B cell (primary cell): ENCODE measurements at regions not wholly inside any gene's neighbourhood (a gene's known extent, or its start where the extent isn't known, plus 50 kb on each side); places are given as distances from the start of the nearest gene placed in this dataset.

Experiments
- ATAC-seq: fragments of 200-7000 bp; cut with Tn5 transposase; one replicate; pipeline ENCODE4 v1.10.0; 2021; ENCODE audit warnings: low read depth, mild to moderate bottlenecking, moderate number of reproducible peaks, moderate library complexity
- CTCF ChIA-PET: fragments of 350-600 bp; sonication (Branson Sonifier 250); formaldehyde crosslinking; loops from one replicate; lab custom pipeline; 2021; ENCODE audit warnings: antibody characterized with exemption, inconsistent platforms; lab: Charles Lee
- POLR2A ChIA-PET: fragments of 350-600 bp; sonication (Branson Sonifier 250); formaldehyde crosslinking; loops from one replicate; lab custom pipeline; 2021; ENCODE audit warnings: antibody characterized with exemption; lab: Charles Lee
- DNase-seq: peaks from one replicate; pipeline ENCODE4 v3.0.0; 2013
- H2AFZ ChIP-seq: 2 replicates; pipeline ENCODE4 v1.6.1; 2012; ENCODE audit warnings: mild to moderate bottlenecking, low read depth, low read length; ENCODE audit not compliant: insufficient read depth, poor library complexity, severe bottlenecking
- H3K27ac ChIP-seq, 2 donors: 1 replicate in 1 of 2; 2 replicates in 1 of 2; pipeline ENCODE4 v1.5.1; 2012 to 2013; ENCODE audit warnings: low read length in 2 of 2, mild to moderate bottlenecking in 2 of 2, moderate library complexity in 1 of 2
- H3K27me3 ChIP-seq, 4 experiments: fragments of 200-600 bp in 1 of 4; sonication (generic) in 1 of 4; replicated peaks in 1 of 4; 1 replicate in 2 of 4; 2 replicates in 2 of 4; pipeline versions ENCODE4 v1.6.1 to v1.7.0; 2013 to 2016; ENCODE audit warnings: low read length in 3 of 4, mild to moderate bottlenecking in 2 of 4, mixed read lengths in 1 of 4, moderate library complexity in 1 of 4; ENCODE audit not compliant: insufficient read depth in 4 of 4, control insufficient read depth in 3 of 4; ENCODE audit errors: control extremely low read depth in 1 of 4
- H3K36me3 ChIP-seq, 2 experiments: replicated peaks in 1 of 2; 1 replicate in 1 of 2; 2 replicates in 1 of 2; pipeline versions ENCODE4 v1.6.1 to v1.7.1; 2013; ENCODE audit warnings: low read length in 1 of 2; ENCODE audit not compliant: insufficient read depth in 2 of 2, control insufficient read depth in 1 of 2; ENCODE audit errors: control extremely low read depth in 1 of 2, extremely low read depth in 1 of 2
- H3K4me1 ChIP-seq, 2 donors: fragments of 200-600 bp in 1 of 2; sonication (generic) in 1 of 2; 1 replicate in 1 of 2; 2 replicates in 1 of 2; pipeline versions ENCODE4 v1.5.1 to v1.6.1; 2013 to 2017; ENCODE audit warnings: low read length in 2 of 2; ENCODE audit not compliant: control insufficient read depth in 2 of 2, insufficient read depth in 2 of 2
- H3K4me2 ChIP-seq: replicated peaks from 2 replicates; pipeline ENCODE3; 2012; ENCODE audit warnings: mild to moderate bottlenecking, low read depth, low read length; ENCODE audit not compliant: poor library complexity, severe bottlenecking
- H3K4me3 ChIP-seq, 5 experiments: fragments of 200-600 bp in 1 of 5; sonication (generic) in 1 of 5; 1 replicate in 3 of 5; 2 replicates in 2 of 5; pipeline versions ENCODE4 v1.5.1 to v1.7.0; 2011 to 2016; ENCODE audit warnings: low read length in 4 of 5, mild to moderate bottlenecking in 4 of 5, low read depth in 2 of 5, control low read depth in 1 of 5, moderate library complexity in 1 of 5; ENCODE audit not compliant: insufficient read depth in 1 of 5; ENCODE audit errors: control extremely low read depth in 1 of 5, extremely low read depth in 1 of 5
- H3K79me2 ChIP-seq: fragments of 200-600 bp; sonication (generic); one replicate; pipeline ENCODE4 v1.6.0; 2016; ENCODE audit warnings: low read length; ENCODE audit not compliant: control insufficient read depth, insufficient read depth
- H3K9ac ChIP-seq: fragments of 200-600 bp; sonication (generic); 2 replicates; pipeline ENCODE4 v1.6.1; 2017; ENCODE audit warnings: mild to moderate bottlenecking, low read length, moderate library complexity
- H3K9me3 ChIP-seq, 3 donors: one replicate each; pipeline versions ENCODE4 v1.6.1 to v1.7.1; 2013; ENCODE audit warnings: low read length in 2 of 3; ENCODE audit not compliant: control insufficient read depth in 2 of 3, insufficient read depth in 1 of 3; ENCODE audit errors: control extremely low read depth in 1 of 3
- H4K20me1 ChIP-seq: 2 replicates; pipeline ENCODE4 v1.6.0; 2012; ENCODE audit warnings: mild to moderate bottlenecking, low read length; ENCODE audit not compliant: insufficient read depth, control insufficient read depth, poor library complexity, severe bottlenecking
- H3K27ac Mint-ChIP-seq: one replicate; pipeline ENCODE4 v1.8.0; 2021; ENCODE audit warnings: mixed read lengths
- H3K27me3 Mint-ChIP-seq: one replicate; pipeline ENCODE4 v1.8.0; 2021; ENCODE audit warnings: mixed read lengths
- H3K4me1 Mint-ChIP-seq: one replicate; pipeline ENCODE4 v1.8.0; 2021; ENCODE audit warnings: mixed read lengths
- H3K4me3 Mint-ChIP-seq: one replicate; pipeline ENCODE4 v1.8.0; 2021; ENCODE audit warnings: mixed read lengths
- H3K9me3 Mint-ChIP-seq: one replicate; pipeline ENCODE4 v1.8.0; 2022; ENCODE audit warnings: mixed read lengths; ENCODE audit not compliant: insufficient read depth
- EZH2 ChIP-seq: IDR thresholded peaks from 2 replicates; pipeline ENCODE4 v1.6.1; 2012; ENCODE audit warnings: borderline replicate concordance, low read depth, mild to moderate bottlenecking, moderate library complexity, low read length; ENCODE audit not compliant: insufficient read depth, poor library complexity, severe bottlenecking
- WGBS: methylation state at CpG from one replicate; pipeline ENCODE4 v1.1.5; 2013; ENCODE audit warnings: missing lambda C conversion rate; ENCODE audit not compliant: insufficient coverage; 5-methylcytosine and 5-hydroxymethylcytosine counted together
- intact Hi-C: fragments of 100-400 bp; cut with micrococcal nuclease; formaldehyde crosslinking; loops from one replicate; pipeline ENCODE4 v1.10.0; 2022
- TF ChIP-seq, protein P1 (sequence below): fragments of 200-600 bp; IDR thresholded peaks from one replicate; pipeline ENCODE4 v1.8.0; 2022; ENCODE audit warnings: antibody characterized with exemption, mild to moderate bottlenecking

DNA sequence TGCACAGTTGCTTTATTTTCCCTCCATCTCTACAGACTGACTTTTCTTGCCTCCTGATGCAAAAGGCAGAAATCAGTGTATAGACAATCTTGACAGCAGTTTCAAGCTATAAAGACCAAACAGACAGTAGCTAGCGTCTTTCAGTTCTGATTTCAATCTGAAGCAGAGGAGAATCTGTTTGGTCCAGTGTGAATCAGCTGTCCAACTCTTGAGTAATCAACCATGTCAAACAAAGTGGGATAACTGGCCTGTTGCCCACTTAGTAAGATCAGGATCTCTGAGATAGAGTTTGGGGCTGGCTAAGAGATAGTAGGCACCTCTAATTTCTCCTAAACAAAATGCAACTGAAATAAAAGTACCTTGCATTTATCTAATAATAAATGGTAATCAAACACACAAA, 797.4 kb upstream of the FBXO33 start:
- POLR2A ChIA-PET: no interaction called here
- Mint-ChIP-seq H3K27me3 (no peaks in the 10 kb centered on the region), H3K4me1 (no peaks in the 10 kb centered on the region), H3K4me3 (no peak overlapping the region), H3K27ac (no peak overlapping the region), H3K9me3 (peaks cover 10% of the 10 kb centered on the region)
- intact Hi-C loops: no loop called here
- Histone ChIP-seq H3K27me3 (no peaks in the 10 kb centered on the region), H3K4me1 (no peaks in the 10 kb centered on the region), H3K4me2 (no peak overlapping the region), H3K4me3 (no peak overlapping the region), H3K9me3 (no peaks in the 10 kb centered on the region), H4K20me1 (no peaks in the 10 kb centered on the region), H2AFZ (no peak overlapping the region), H3K9ac (no peak overlapping the region), H3K36me3 (no peaks in the 10 kb centered on the region), H3K79me2 (no peaks in the 10 kb centered on the region), H3K27ac (no peak overlapping the region)
- ATAC-seq: no peak
- WGBS: 67% methylated on average over 1 of the region's 1 CpG
- DNase-seq: no peak
- CTCF ChIA-PET: no interaction called here
- TF ChIP-seq EZH2: no peak
- TF ChIP-seq, protein P1, sequence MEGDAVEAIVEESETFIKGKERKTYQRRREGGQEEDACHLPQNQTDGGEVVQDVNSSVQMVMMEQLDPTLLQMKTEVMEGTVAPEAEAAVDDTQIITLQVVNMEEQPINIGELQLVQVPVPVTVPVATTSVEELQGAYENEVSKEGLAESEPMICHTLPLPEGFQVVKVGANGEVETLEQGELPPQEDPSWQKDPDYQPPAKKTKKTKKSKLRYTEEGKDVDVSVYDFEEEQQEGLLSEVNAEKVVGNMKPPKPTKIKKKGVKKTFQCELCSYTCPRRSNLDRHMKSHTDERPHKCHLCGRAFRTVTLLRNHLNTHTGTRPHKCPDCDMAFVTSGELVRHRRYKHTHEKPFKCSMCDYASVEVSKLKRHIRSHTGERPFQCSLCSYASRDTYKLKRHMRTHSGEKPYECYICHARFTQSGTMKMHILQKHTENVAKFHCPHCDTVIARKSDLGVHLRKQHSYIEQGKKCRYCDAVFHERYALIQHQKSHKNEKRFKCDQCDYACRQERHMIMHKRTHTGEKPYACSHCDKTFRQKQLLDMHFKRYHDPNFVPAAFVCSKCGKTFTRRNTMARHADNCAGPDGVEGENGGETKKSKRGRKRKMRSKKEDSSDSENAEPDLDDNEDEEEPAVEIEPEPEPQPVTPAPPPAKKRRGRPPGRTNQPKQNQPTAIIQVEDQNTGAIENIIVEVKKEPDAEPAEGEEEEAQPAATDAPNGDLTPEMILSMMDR: no peak

DNA sequence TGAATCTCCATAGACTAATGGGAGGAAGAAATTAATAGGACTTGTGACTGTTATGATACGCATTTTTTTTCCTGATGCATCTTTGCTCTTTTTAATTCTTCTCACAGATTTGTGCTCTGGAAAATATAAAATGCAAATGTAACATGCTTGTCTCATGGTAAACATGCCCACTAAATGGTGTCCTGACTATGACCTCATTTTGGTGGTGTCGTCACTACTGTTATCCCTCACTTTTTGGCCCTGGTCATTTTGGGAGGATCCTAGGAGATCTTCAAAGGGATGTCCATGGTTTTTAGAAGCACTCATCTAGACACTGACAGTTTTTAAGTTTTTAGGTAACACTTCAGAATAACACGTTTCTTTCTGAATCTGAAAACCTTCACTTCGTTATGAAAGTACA, 790.8 kb upstream of the FBXO33 start:
- Mint-ChIP-seq H3K27ac (no peak overlapping the region), H3K27me3 (no peaks in the 10 kb centered on the region), H3K4me3 (no peak overlapping the region), H3K4me1 (peaks cover 14% of the 10 kb centered on the region), H3K9me3 (peaks cover 3% of the 10 kb centered on the region)
- Histone ChIP-seq H4K20me1 (no peaks in the 10 kb centered on the region), H3K4me2 (no peak overlapping the region), H2AFZ (no peak overlapping the region), H3K27me3 (no peaks in the 10 kb centered on the region), H3K9me3 (peaks cover 0 to 6% (median 3%) of the 10 kb centered on the region in 3 donors), H3K27ac (no peak overlapping the region), H3K79me2 (no peaks in the 10 kb centered on the region), H3K36me3 (no peaks in the 10 kb centered on the region), H3K4me1 (peaks cover 11 to 15% of the 10 kb centered on the region in 2 donors), H3K9ac (no peak overlapping the region), H3K4me3 (no peak overlapping the region)
- POLR2A ChIA-PET: no interaction called here
- intact Hi-C loops: no loop called here
- TF ChIP-seq, protein P1: no peak
- no peak for TF ChIP-seq EZH2
- WGBS: 100% methylated on average over 1 of the region's 4 CpGs
- DNase-seq (no peak), ATAC-seq (no peak)
- CTCF ChIA-PET: no interaction called here
